Ureter (tissue), 1 donor: ENCODE measurements at regions not wholly inside any gene's neighbourhood (a gene's known extent, or its start where the extent isn't known, plus 50 kb on each side); places are given as distances from the start of the nearest gene placed in this dataset.

Source experiments
- DNase-seq: peaks from one replicate; pipeline ENCODE4 v3.0.0-alpha.2; 2020; ENCODE audit warnings: low spot score
- donor health status: DM: yes; HTN: yes; CAD: no.

- DNase-seq: no peak
Observed at GRCh38 chr2:145108959-145109710, 589.2 kb upstream of the ZEB2 start.

- no peak for DNase-seq
Observed at GRCh38 chr2:145108361-145108778, 588.5 kb upstream of the ZEB2 start.

- no peak for DNase-seq
Observed at GRCh38 chr2:145106293-145106692, 586.4 kb upstream of the ZEB2 start.

GRCh38 chr2:145102706-145103105 is 582.8 kb upstream of the ZEB2 start:
- no peak for DNase-seq

GRCh38 chr2:145100301-145100700 is 580.4 kb upstream of the ZEB2 start:
- no peak for DNase-seq

GRCh38 chr2:145096582-145096981 is 576.7 kb upstream of the ZEB2 start:
- no peak for DNase-seq

- no peak for DNase-seq
Observed at GRCh38 chr2:145095641-145096435, 575.9 kb upstream of the ZEB2 start.

GRCh38 chr2:145094370-145094769 is 574.5 kb upstream of the ZEB2 start:
- no peak for DNase-seq

GRCh38 chr2:145091967-145092366 is 572.0 kb upstream of the ZEB2 start:
- no peak for DNase-seq

- no peak for DNase-seq
Observed at GRCh38 chr2:145090841-145091761, 571.2 kb upstream of the ZEB2 start.

GRCh38 chr2:145088756-145089155 is 568.8 kb upstream of the ZEB2 start:
- no peak for DNase-seq

GRCh38 chr2:145086910-145087309 is 567.0 kb upstream of the ZEB2 start:
- DNase-seq: no peak

GRCh38 chr2:145085612-145086011 is 565.7 kb upstream of the ZEB2 start:
- DNase-seq: no peak

GRCh38 chr2:145080426-145080825 is 560.5 kb upstream of the ZEB2 start:
- no peak for DNase-seq

- DNase-seq: no peak
Observed at GRCh38 chr2:145079641-145080040, 559.7 kb upstream of the ZEB2 start.

GRCh38 chr2:145078923-145079322 is 559.0 kb upstream of the ZEB2 start:
- no peak for DNase-seq

GRCh38 chr2:145076085-145076484 is 556.2 kb upstream of the ZEB2 start:
- DNase-seq: no peak

- DNase-seq: no peak
Observed at GRCh38 chr2:145075454-145076062, 555.6 kb upstream of the ZEB2 start.

- no peak for DNase-seq
Observed at GRCh38 chr2:145070703-145071102, 550.8 kb upstream of the ZEB2 start.

- DNase-seq: no peak
Observed at GRCh38 chr2:145068509-145068908, 548.6 kb upstream of the ZEB2 start.

- no peak for DNase-seq
Observed at GRCh38 chr2:145067549-145068030, 547.7 kb upstream of the ZEB2 start.
